ENCODE measurements at regions not wholly inside any gene's neighbourhood (a gene's known extent, or its start where the extent isn't known, plus 50 kb on each side); places are given as distances from the start of the nearest gene placed in this dataset.

- Histone ChIP-seq H4K5ac (ENCODE audit: insufficient read length, low read depth, low read length) (no peak overlapping the region), H3K27ac (ENCODE audit: low read depth, low read length) (no peak overlapping the region), H3K18ac (ENCODE audit: extremely low read depth, low read length) (no peak overlapping the region), H4K91ac (replicated peaks; ENCODE audit: insufficient read length, low read length) (no peak overlapping the region), H3K4ac (replicated peaks; ENCODE audit: insufficient read length, low read depth, low read length) (no peak overlapping the region), H2AFZ (ENCODE audit: low read length) (no peak overlapping the region), H4K20me1 (replicated peaks in 1 of 2; ENCODE audit: control insufficient read depth in 1 of 2, insufficient read depth in 2 of 2, low read length in 2 of 2) (no peaks in the 10 kb centered on the region), H3K79me2 (ENCODE audit: control insufficient read depth in 1 of 2, insufficient read depth in 2 of 2, low read length in 2 of 2) (no peaks in the 10 kb centered on the region), H3K9me3 (ENCODE audit: insufficient read depth in 2 of 2, low read depth in 1 of 2, low read length in 1 of 2) (no peaks in the 10 kb centered on the region), H3K23ac (ENCODE audit: insufficient read length) (no peak overlapping the region), H3K23me2 (ENCODE audit: low read depth, low read length) (no peaks in the 10 kb centered on the region), H3K14ac (ENCODE audit: insufficient read length) (no peak overlapping the region), H3K9ac (replicated peaks in 1 of 4; ENCODE audit: extremely low read depth in 1 of 4, low read depth in 3 of 4, low read length in 3 of 4) (no peak overlapping the region), H3K56ac (replicated peaks; ENCODE audit: insufficient read length, low read depth, low read length) (no peak overlapping the region), H2BK20ac (ENCODE audit: low read length) (no peak overlapping the region), H4K8ac (ENCODE audit: extremely low read depth, insufficient read depth, low read length) (no peak overlapping the region), H3K79me1 (ENCODE audit: low read depth, low read length) (no peaks in the 10 kb centered on the region), H3K4me3 (ENCODE audit: extremely low read depth in 1 of 4, insufficient read depth in 2 of 4, low read depth in 3 of 4, low read length in 4 of 4) (no peak overlapping the region), H2BK5ac (ENCODE audit: low read depth, low read length) (no peak overlapping the region), H3K4me1 (replicated peaks in 1 of 4; ENCODE audit: control insufficient read depth in 3 of 4, insufficient read depth in 4 of 4, low read length in 3 of 4) (no peaks in the 10 kb centered on the region; a peak in 1 of 7 replicates), H3K27me3 (replicated peaks in 1 of 4; ENCODE audit: control insufficient read depth in 3 of 4, extremely low read depth in 1 of 4, insufficient read depth in 3 of 4, low read length in 3 of 4) (no peaks in the 10 kb centered on the region), H3K36me3 (ENCODE audit: control insufficient read depth in 2 of 4, insufficient read depth in 4 of 4, low read length in 3 of 4) (no peaks in the 10 kb centered on the region), H2AK5ac (ENCODE audit: low read depth, low read length) (no peak overlapping the region), H2BK120ac (replicated peaks; ENCODE audit: low read depth, low read length) (no peak overlapping the region), H3K4me2 (ENCODE audit: insufficient read depth in 1 of 2, low read depth in 2 of 2, low read length in 2 of 2) (no peak overlapping the region), H2BK15ac (ENCODE audit: low read length) (no peak overlapping the region), H2BK12ac (ENCODE audit: low read depth, low read length) (no peak overlapping the region)
- DNase-seq (ENCODE audit: low read depth in 1 of 2, low spot score in 2 of 2) (no peak), FAIRE-seq (no peak)
- 90% methylated on average over 3 of the region's 3 CpGs; no CpG with 5 or more reads in 1 of the 2 experiments for WGBS, 2 experiments (ENCODE audit: extremely low coverage in 1 of 2, insufficient coverage in 1 of 2, insufficient read length in 1 of 2, insufficient replicate concordance in 2 of 2, low coverage in 1 of 2, low lambda C conversion rate in 2 of 2, missing lambda C conversion rate in 1 of 2)
- POLR2A ChIA-PET (ENCODE audit: partially characterized antibody): no interaction called here
- CTCF ChIA-PET (ENCODE audit: partially characterized antibody): interaction anchor here (0.6 kb wide), 1 partner anchor 1675 kb away, joined by 4 read pairs; no protein-coding TSS in a partner anchor
- TF ChIP-seq CREB1 (IDR thresholded peaks at IDR 0.05): no peak
- no peak for TF ChIP-seq SAP30 (IDR thresholded peaks at IDR 0.05; ENCODE audit: insufficient read depth, insufficient replicate concordance, low read length)
- no peak for TF ChIP-seq FOSL1 (IDR thresholded peaks at IDR 0.05; ENCODE audit: insufficient read depth, low read depth, low read length)
- no peak for TF ChIP-seq E2F6 (IDR thresholded peaks at IDR 0.05)
- TF ChIP-seq TCF12 (IDR thresholded peaks at IDR 0.05; ENCODE audit: low read depth, low read length): no peak
- no peak for TF ChIP-seq SIRT6 (IDR thresholded peaks at IDR 0.05; ENCODE audit: low read length)
- TF ChIP-seq BRCA1 (IDR thresholded peaks at IDR 0.05; ENCODE audit: low read depth, low read length): no peak
- TF ChIP-seq SIX5 (IDR thresholded peaks at IDR 0.05; ENCODE audit: low read depth, low read length): no peak
- TF ChIP-seq CBX8 (IDR thresholded peaks at IDR 0.05; ENCODE audit: borderline replicate concordance, low read depth, low read length): no peak
- no peak for TF ChIP-seq ATF3 (IDR thresholded peaks at IDR 0.05; ENCODE audit: insufficient read depth, low read depth, low read length)
Measured at GRCh38 chr9:90421786-90422185, 220.8 kb downstream of the DIRAS2 start.

Data from H1 (cell line).